Neuronal stem cell (in vitro differentiated cells): ENCODE measurements at regions not wholly inside any gene's neighbourhood (a gene's known extent, or its start where the extent isn't known, plus 50 kb on each side); places are given as distances from the start of the nearest gene placed in this dataset.
A peak's percentile ranks its signal among the peaks of the same experiment; 100 is the strongest.

ENCODE experiments used
- DNase-seq: peaks from one replicate; pipeline ENCODE4 v3.0.0-alpha.2; 2013; ENCODE audit warnings: low spot score
- H2AFZ ChIP-seq: one replicate; pipeline ENCODE4 v1.6.1; 2013; ENCODE audit warnings: mild to moderate bottlenecking, low read length, inconsistent platforms
- H2AK5ac ChIP-seq: 2 replicates; pipeline ENCODE4 v1.6.1; 2013; ENCODE audit warnings: low read depth, mild to moderate bottlenecking, inconsistent platforms, low read length, moderate library complexity, mixed read lengths
- H2BK120ac ChIP-seq: 2 replicates; pipeline ENCODE4 v1.6.1; 2013; ENCODE audit warnings: low read depth, mild to moderate bottlenecking, inconsistent platforms, low read length, moderate library complexity, mixed read lengths
- H2BK12ac ChIP-seq: one replicate; pipeline ENCODE4 v1.6.1; 2013; ENCODE audit warnings: low read length, inconsistent platforms
- H2BK15ac ChIP-seq: 2 replicates; pipeline ENCODE4 v1.6.1; 2013; ENCODE audit warnings: mild to moderate bottlenecking, low read length, inconsistent platforms, mixed read lengths
- H2BK5ac ChIP-seq: one replicate; pipeline ENCODE4 v1.6.1; 2013; ENCODE audit warnings: inconsistent platforms, mild to moderate bottlenecking, low read length, moderate library complexity
- H3K14ac ChIP-seq: one replicate; pipeline ENCODE4 v1.6.1; 2013; ENCODE audit warnings: low read length, inconsistent platforms
- H3K18ac ChIP-seq: 2 replicates; pipeline ENCODE4 v1.6.1; 2013; ENCODE audit warnings: low read length, inconsistent platforms
- H3K23ac ChIP-seq: 2 replicates; pipeline ENCODE4 v1.6.1; 2013; ENCODE audit warnings: low read depth, mild to moderate bottlenecking, mixed read lengths, low read length, inconsistent platforms; ENCODE audit not compliant: poor library complexity
- H3K27ac ChIP-seq: replicated peaks from 3 replicates; pipeline ENCODE4 v1.5.1; 2013; ENCODE audit warnings: low read length, inconsistent platforms
- H3K27me3 ChIP-seq, 3 experiments: 2 replicates each; pipeline ENCODE4 v1.6.1; 2013; ENCODE audit warnings: low read length in 3 of 3, mild to moderate bottlenecking in 2 of 3, inconsistent platforms in 1 of 3, low read depth in 1 of 3, mixed read lengths in 1 of 3, moderate library complexity in 1 of 3; ENCODE audit not compliant: control insufficient read depth in 3 of 3, insufficient read depth in 3 of 3
- H3K36me3 ChIP-seq, 2 donors: replicated peaks in 1 of 2; 2 replicates each; pipeline ENCODE4 v1.6.1; 2013; ENCODE audit warnings: low read length in 2 of 2; ENCODE audit not compliant: control insufficient read depth in 2 of 2, insufficient read depth in 2 of 2
- H3K4ac ChIP-seq: 2 replicates; pipeline ENCODE4 v1.6.1; 2013; ENCODE audit warnings: inconsistent platforms, mild to moderate bottlenecking, low read length, moderate library complexity
- H3K4me1 ChIP-seq, 2 donors: 1 replicate in 1 of 2; 2 replicates in 1 of 2; pipeline ENCODE4 v1.6.1; 2013; ENCODE audit warnings: low read length in 2 of 2, low read depth in 1 of 2; ENCODE audit not compliant: control insufficient read depth in 2 of 2, insufficient read depth in 1 of 2
- H3K4me2 ChIP-seq: one replicate; pipeline ENCODE4 v1.6.1; 2013; ENCODE audit warnings: mild to moderate bottlenecking, low read length, inconsistent platforms; ENCODE audit not compliant: insufficient read depth, poor library complexity, severe bottlenecking
- H3K4me3 ChIP-seq, 2 donors: 2 replicates each; pipeline ENCODE4 v1.5.1; 2013; ENCODE audit warnings: low read length in 2 of 2, mild to moderate bottlenecking in 2 of 2, inconsistent platforms in 1 of 2, moderate library complexity in 1 of 2
- H3K79me1 ChIP-seq: one replicate; pipeline ENCODE4 v1.6.1; 2013; ENCODE audit warnings: low read depth, mild to moderate bottlenecking, inconsistent platforms, low read length, moderate library complexity
- H3K9ac ChIP-seq: one replicate; pipeline ENCODE4 v1.6.1; 2013; ENCODE audit warnings: mild to moderate bottlenecking, low read depth, low read length, inconsistent platforms; ENCODE audit not compliant: poor library complexity
- H3K9me3 ChIP-seq, 2 donors: replicated peaks in 1 of 2; 2 replicates each; pipeline versions ENCODE3 to v1.6.1; 2013; ENCODE audit warnings: low read length in 2 of 2, mild to moderate bottlenecking in 2 of 2, inconsistent platforms in 1 of 2, low read depth in 1 of 2, mixed read lengths in 1 of 2, moderate library complexity in 1 of 2; ENCODE audit not compliant: control insufficient read depth in 2 of 2, insufficient read depth in 1 of 2
- H4K8ac ChIP-seq: one replicate; pipeline ENCODE4 v1.6.1; 2013; ENCODE audit warnings: low read depth, mild to moderate bottlenecking, inconsistent platforms, low read length, moderate library complexity
- H4K91ac ChIP-seq: one replicate; pipeline ENCODE4 v1.6.1; 2013; ENCODE audit warnings: low read length, low read depth, mild to moderate bottlenecking, inconsistent platforms; ENCODE audit not compliant: poor library complexity
- WGBS, 2 donors: extraction: QIAGEN DNeasy Blood & Tissue Kit; methylation state at CpG; one replicate each; pipeline ENCODE4 v1.1.7; 2013; ENCODE audit warnings: missing lambda C conversion rate in 2 of 2, mixed read lengths in 1 of 2; ENCODE audit not compliant: insufficient read length in 2 of 2, insufficient replicate concordance in 1 of 2; ENCODE audit errors: extremely low coverage in 2 of 2; 5-methylcytosine and 5-hydroxymethylcytosine counted together

GRCh38 chrX:115895678-115896329 lies 274.7 kb upstream of the AGTR2 start:
- Histone ChIP-seq H2BK12ac (no peak overlapping the region), H2BK15ac (no peak overlapping the region), H3K36me3 (no peaks in the 10 kb centered on the region), H3K14ac (no peak overlapping the region), H3K9ac (no peak overlapping the region), H3K4me3 (no peak overlapping the region), H2BK5ac (no peak overlapping the region), H2AFZ (no peak overlapping the region), H3K18ac (no peak overlapping the region), H3K9me3 (peaks cover 0 to 1% of the 10 kb centered on the region in 2 donors), H3K27ac (no peak overlapping the region), H3K79me1 (no peaks in the 10 kb centered on the region), H3K4me2 (no peak overlapping the region), H3K27me3 (peaks cover 0 to 13% (median 0%) of the 10 kb centered on the region in 3 experiments), H2AK5ac (no peak overlapping the region), H3K4me1 (peaks cover 0 to 3% of the 10 kb centered on the region in 2 donors), H3K4ac (no peak overlapping the region), H3K23ac (no peak overlapping the region), H4K91ac (no peak overlapping the region), H2BK120ac (no peak overlapping the region), H4K8ac (no peak overlapping the region)
- DNase-seq, result no peak
- no CpG with 5 or more reads among the region's 6 CpGs for WGBS, 2 donors

- Histone ChIP-seq H2BK12ac (no peak overlapping the region), H4K8ac (no peak overlapping the region), H3K23ac (no peak overlapping the region), H4K91ac (no peak overlapping the region), H2BK5ac (no peak overlapping the region), H3K36me3 (no peaks in the 10 kb centered on the region), H3K4me1 (peaks cover 0 to 3% of the 10 kb centered on the region in 2 donors), H3K4me3 (no peak overlapping the region), H3K9me3 (peaks cover 0 to 1% of the 10 kb centered on the region in 2 donors), H2BK120ac (no peak overlapping the region), H3K18ac (no peak overlapping the region), H2BK15ac (no peak overlapping the region), H3K27me3 (peaks cover 0 to 16% (median 0%) of the 10 kb centered on the region in 3 experiments), H3K79me1 (no peaks in the 10 kb centered on the region), H2AFZ (no peak overlapping the region), H3K4ac (no peak overlapping the region), H3K4me2 (no peak overlapping the region), H3K14ac (no peak overlapping the region), H3K9ac (no peak overlapping the region), H3K27ac (no peak overlapping the region), H2AK5ac (no peak overlapping the region)
- WGBS, 2 donors, result no CpG with 5 or more reads among the region's 5 CpGs
- no peak for DNase-seq
Measured at GRCh38 chrX:115896362-115896761, 274.2 kb upstream of the AGTR2 start.

- Histone ChIP-seq H2BK120ac (no peak overlapping the region), H3K9me3 (peaks cover 0 to 1% of the 10 kb centered on the region in 2 donors), H3K36me3 (no peaks in the 10 kb centered on the region), H2BK15ac (no peak overlapping the region), H3K4me1 (peaks cover 0 to 3% of the 10 kb centered on the region in 2 donors), H2AFZ (no peak overlapping the region), H2BK12ac (no peak overlapping the region), H3K27ac (no peak overlapping the region), H2AK5ac (no peak overlapping the region), H3K4me2 (no peak overlapping the region), H4K8ac (no peak overlapping the region), H4K91ac (no peak overlapping the region), H3K14ac (peak overlapping the region; percentile 6), H2BK5ac (no peak overlapping the region), H3K18ac (no peak overlapping the region), H3K4ac (no peak overlapping the region), H3K23ac (no peak overlapping the region), H3K4me3 (no peak overlapping the region), H3K79me1 (no peaks in the 10 kb centered on the region), H3K27me3 (peaks cover 0 to 19% (median 0%) of the 10 kb centered on the region in 3 experiments), H3K9ac (no peak overlapping the region)
- no CpG with 5 or more reads among the region's 8 CpGs for WGBS, 2 donors
- no peak for DNase-seq
Measured at GRCh38 chrX:115897956-115898355, 272.6 kb upstream of the AGTR2 start.

GRCh38 chrX:115898382-115899001 lies 272.1 kb upstream of the AGTR2 start:
- no CpG with 5 or more reads among the region's 8 CpGs for WGBS, 2 donors
- H4K91ac ChIP-seq, result no peak overlapping the region
- H2AK5ac ChIP-seq, result no peak overlapping the region
- H3K9me3 ChIP-seq, result peaks cover 0 to 1% of the 10 kb centered on the region in 2 donors
- peak overlapping the region; percentile 55 for H2AFZ ChIP-seq
- H3K4me2 ChIP-seq, result no peak overlapping the region
- H3K18ac ChIP-seq, result no peak overlapping the region
- DNase-seq, result no peak
- H3K79me1 ChIP-seq, result peaks cover 2% of the 10 kb centered on the region
- no peak overlapping the region for H2BK12ac ChIP-seq
- no peak overlapping the region for H3K14ac ChIP-seq
- no peak overlapping the region for H4K8ac ChIP-seq
- H3K27ac ChIP-seq, result no peak overlapping the region
- peaks cover 0 to 21% (median 0%) of the 10 kb centered on the region in 3 experiments for H3K27me3 ChIP-seq
- no peak overlapping the region for H3K4me3 ChIP-seq
- H3K4ac ChIP-seq, result no peak overlapping the region
- H2BK120ac ChIP-seq, result no peak overlapping the region
- no peaks in the 10 kb centered on the region for H3K36me3 ChIP-seq
- no peak overlapping the region for H3K23ac ChIP-seq
- H2BK15ac ChIP-seq, result no peak overlapping the region
- H3K4me1 ChIP-seq, result no peaks in the 10 kb centered on the region
- no peak overlapping the region for H2BK5ac ChIP-seq
- H3K9ac ChIP-seq, result no peak overlapping the region
